ENCODE measurements at regions not wholly inside any gene's neighbourhood (a gene's known extent, or its start where the extent isn't known, plus 50 kb on each side); places are given as distances from the start of the nearest gene placed in this dataset.
"Not testable (repeated sequence)": the region's sequence is repeated elsewhere in the genome, so short reads cannot be mapped to it uniquely, and the experiment has no call there.

GRCh38 chr4:160746585-160746984, 1417.2 kb downstream of the FSTL5 start:
- not testable (repeated sequence) for TF ChIP-seq CTCF, EZH2phosphoT487 (IDR thresholded peaks at IDR 0.05; ENCODE audit: low read length)

Measured in MM.1S (cell line).